Activated CD4-positive, alpha-beta T cell treated with anti-CD3 and anti-CD28 coated beads, Interleukin-2, amount 10 ng/mL, durations not matched to agents 24 days and 14 days (primary cell): ENCODE measurements at regions not wholly inside any gene's neighbourhood (a gene's known extent, or its start where the extent isn't known, plus 50 kb on each side); places are given as distances from the start of the nearest gene placed in this dataset.

ENCODE experiments used
- DNase-seq: peaks from one replicate; pipeline ENCODE4 v3.0.0; 2022
- H3K27ac Mint-ChIP-seq: one replicate; pipeline ENCODE4 v1.8.0; 2022; ENCODE audit warnings: mild to moderate bottlenecking, mixed read lengths
- H3K27me3 Mint-ChIP-seq: one replicate; pipeline ENCODE4 v1.8.0; 2022; ENCODE audit warnings: mixed read lengths
- H3K36me3 Mint-ChIP-seq: one replicate; pipeline ENCODE4 v1.8.0; 2022; ENCODE audit warnings: low read depth, mild to moderate bottlenecking, mixed read lengths
- H3K4me1 Mint-ChIP-seq: one replicate; pipeline ENCODE4 v1.8.0; 2021; ENCODE audit warnings: mixed read lengths
- H3K4me3 Mint-ChIP-seq: one replicate; pipeline ENCODE4 v1.8.0; 2022; ENCODE audit warnings: mild to moderate bottlenecking, moderate library complexity, mixed read lengths
- H3K9me3 Mint-ChIP-seq: one replicate; pipeline ENCODE4 v1.8.0; 2021; ENCODE audit warnings: mixed read lengths
- intact Hi-C: fragments of 100-400 bp; cut with micrococcal nuclease; formaldehyde crosslinking; loops from one replicate; pipeline ENCODE4 v1.15.1; 2023

DNA sequence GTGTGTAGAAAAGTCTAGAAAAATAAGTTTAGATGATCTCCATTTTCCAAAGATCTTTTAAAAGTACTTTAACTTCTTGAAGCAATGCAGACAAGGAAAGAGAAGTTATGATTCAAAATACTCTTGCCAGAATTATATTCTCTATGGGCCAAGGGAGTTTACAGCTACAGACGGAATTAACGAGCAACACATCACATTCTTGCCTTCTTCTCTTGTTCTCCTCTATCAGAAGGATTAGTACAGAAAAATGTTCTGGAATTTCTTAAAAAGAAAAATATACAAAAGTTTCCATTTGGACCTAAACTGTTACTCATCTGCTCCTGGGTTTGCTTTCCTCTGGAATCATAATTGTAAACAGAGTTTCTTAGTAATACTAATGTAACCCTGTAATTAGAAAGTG is 284.7 kb upstream of the HSF2 start:
- intact Hi-C loops, result no loop called here
- Mint-ChIP-seq H3K4me1 (no peaks in the 10 kb centered on the region), H3K9me3 (no peaks in the 10 kb centered on the region), H3K4me3 (no peak overlapping the region), H3K27me3 (no peaks in the 10 kb centered on the region), H3K36me3 (no peaks in the 10 kb centered on the region), H3K27ac (no peak overlapping the region)
- DNase-seq, result no peak

DNA sequence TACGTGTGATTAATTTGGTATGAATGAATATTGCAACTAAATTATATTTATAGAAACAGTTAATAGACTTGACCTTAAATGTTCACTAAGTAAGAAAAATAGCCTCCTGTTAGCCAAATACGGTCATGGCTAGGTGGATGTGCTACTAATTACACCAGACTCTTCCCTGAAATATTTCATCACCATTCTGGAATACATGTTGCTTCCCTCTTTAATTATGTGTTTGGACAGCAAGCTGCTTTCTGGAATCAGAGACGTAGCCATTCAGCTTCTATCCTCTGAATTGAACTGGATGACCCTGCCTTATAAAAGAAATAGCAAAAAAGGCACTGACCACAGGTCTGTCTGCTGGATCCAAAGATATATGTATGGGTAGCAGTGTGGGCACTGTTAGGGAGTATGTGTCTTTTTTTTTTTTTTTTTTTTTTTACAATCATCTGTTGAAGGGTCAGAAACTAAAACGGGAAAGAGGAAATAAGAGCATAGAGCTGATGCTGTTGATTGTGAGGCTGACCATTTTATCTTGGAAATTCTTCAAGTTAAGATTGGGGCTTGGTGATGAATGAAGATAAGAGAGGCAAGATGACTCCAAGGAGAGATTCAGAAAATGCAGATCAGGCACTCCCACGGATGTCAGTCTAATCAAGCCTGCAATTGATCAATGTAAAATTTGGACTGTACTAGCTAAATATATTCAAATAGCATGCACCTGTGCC is 283.2 kb upstream of the HSF2 start:
- H3K27ac Mint-ChIP-seq, result no peak overlapping the region
- intact Hi-C loops, result no loop called here
- no peaks in the 10 kb centered on the region for H3K36me3 Mint-ChIP-seq
- no peaks in the 10 kb centered on the region for H3K9me3 Mint-ChIP-seq
- DNase-seq, result no peak
- no peak overlapping the region for H3K4me3 Mint-ChIP-seq
- no peaks in the 10 kb centered on the region for H3K4me1 Mint-ChIP-seq
- H3K27me3 Mint-ChIP-seq, result no peaks in the 10 kb centered on the region

DNA sequence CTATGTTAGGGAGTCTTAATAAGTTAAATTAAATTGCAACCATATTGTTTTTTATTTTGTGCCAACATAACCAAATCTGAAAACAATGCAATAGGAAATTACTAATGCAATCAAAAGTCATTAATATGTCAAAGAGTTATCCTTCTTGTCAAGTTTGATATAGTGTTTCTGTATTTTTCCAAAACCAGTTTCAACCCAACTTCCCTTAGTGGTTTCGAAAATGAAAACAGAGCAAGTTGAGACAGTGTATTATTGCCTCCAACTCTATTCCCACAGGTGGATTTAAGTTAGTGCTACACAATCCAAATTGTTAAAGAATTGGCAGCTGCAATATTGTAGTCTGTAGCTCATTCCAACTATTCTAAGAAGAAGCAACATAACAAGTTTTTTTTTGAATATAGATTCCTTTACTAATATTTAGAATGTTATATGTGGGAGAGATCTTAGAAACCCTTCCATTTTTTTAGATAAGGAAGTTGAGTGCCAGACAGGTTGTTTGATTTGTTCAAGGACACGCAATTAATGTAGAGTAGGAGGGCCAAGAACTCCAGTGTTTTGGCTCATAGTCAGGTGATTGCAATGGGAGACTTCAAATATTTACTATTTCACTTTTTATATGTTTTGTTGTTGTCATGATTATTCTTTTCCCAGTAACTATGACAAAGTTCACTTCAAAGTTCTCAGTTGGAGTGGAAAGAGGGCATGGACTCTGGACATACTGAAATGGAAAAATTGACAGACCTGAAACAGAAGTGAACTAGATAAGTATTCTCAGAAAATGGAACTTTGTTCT is 282.4 kb upstream of the HSF2 start:
- Mint-ChIP-seq H3K4me1 (no peaks in the 10 kb centered on the region), H3K27ac (no peak overlapping the region), H3K9me3 (no peaks in the 10 kb centered on the region), H3K36me3 (no peaks in the 10 kb centered on the region), H3K27me3 (no peaks in the 10 kb centered on the region), H3K4me3 (no peak overlapping the region)
- no peak for DNase-seq
- intact Hi-C loops, result no loop called here

DNA sequence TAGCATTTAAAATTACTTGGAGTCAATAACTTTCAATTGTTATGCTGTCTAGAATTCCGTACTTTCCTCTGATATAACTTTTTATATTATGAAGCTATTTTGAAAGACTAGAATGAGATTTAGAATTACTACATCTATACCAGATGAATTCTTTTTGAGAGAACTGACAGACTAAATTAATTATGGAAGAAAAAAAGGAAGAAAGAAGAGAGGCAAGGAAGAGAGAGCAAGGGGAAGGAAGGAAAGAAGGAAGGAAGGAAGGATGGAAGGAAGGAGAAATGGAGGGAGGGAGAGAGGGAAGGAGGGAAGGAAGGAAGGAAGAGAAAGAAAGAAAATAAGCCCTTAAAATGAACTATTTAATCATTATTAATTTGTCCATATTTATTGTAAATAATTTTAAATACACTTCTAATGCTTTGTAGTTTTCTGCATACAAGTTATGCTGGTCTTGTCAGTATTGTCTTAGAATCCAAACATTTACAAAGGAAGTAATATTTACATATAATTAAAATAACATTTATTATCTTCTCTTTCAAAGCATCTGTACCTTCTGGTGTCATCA is 280.4 kb upstream of the HSF2 start:
- Mint-ChIP-seq H3K4me3 (no peak overlapping the region), H3K27ac (no peak overlapping the region), H3K9me3 (no peaks in the 10 kb centered on the region), H3K4me1 (no peaks in the 10 kb centered on the region), H3K36me3 (no peaks in the 10 kb centered on the region), H3K27me3 (no peaks in the 10 kb centered on the region)
- intact Hi-C loops, result no loop called here
- no peak for DNase-seq

DNA sequence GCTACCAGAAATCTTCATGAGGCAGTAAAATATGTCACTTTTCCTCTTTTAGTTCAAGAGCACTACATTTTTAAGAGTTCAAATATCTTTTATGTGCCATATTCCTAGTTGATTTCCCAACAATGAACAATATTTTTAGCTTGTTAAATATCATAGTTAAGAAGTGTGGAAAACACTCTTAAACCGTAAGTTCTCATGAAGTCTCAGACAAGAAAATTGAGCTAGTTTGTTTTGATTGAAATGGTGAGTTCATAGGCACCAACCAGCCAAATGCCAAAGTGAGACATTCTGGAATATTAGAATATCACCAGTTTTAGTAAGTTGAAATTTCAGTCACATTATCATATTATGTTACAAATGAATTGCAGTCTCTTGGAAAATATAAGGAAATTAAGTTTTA is 277.2 kb upstream of the HSF2 start:
- Mint-ChIP-seq H3K4me1 (no peaks in the 10 kb centered on the region), H3K36me3 (no peaks in the 10 kb centered on the region), H3K9me3 (no peaks in the 10 kb centered on the region), H3K27ac (no peak overlapping the region), H3K27me3 (no peaks in the 10 kb centered on the region), H3K4me3 (no peak overlapping the region)
- no peak for DNase-seq
- intact Hi-C loops, result no loop called here

DNA sequence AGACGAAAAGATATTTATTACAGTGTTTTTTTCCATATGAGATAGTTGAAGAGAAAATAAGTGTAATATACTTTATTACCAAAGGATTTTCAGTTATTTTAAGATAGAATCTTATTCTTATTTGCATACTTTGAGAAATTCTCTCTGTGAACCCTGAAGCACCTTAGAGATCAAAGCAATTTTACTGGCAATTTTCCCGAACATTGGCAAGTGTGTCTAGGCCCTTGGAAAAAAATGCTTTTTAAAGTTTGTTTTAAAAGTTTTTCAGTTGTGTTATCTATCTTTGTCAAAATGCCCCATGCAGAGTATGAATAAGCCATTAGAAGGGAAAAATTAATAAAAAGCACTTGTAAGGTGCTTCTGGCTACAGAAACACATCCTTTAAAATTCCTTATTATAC is 276.8 kb upstream of the HSF2 start:
- no peak overlapping the region for H3K27ac Mint-ChIP-seq
- no peak overlapping the region for H3K4me3 Mint-ChIP-seq
- no peaks in the 10 kb centered on the region for H3K27me3 Mint-ChIP-seq
- intact Hi-C loops, result no loop called here
- no peaks in the 10 kb centered on the region for H3K36me3 Mint-ChIP-seq
- no peaks in the 10 kb centered on the region for H3K9me3 Mint-ChIP-seq
- no peak for DNase-seq
- no peaks in the 10 kb centered on the region for H3K4me1 Mint-ChIP-seq

DNA sequence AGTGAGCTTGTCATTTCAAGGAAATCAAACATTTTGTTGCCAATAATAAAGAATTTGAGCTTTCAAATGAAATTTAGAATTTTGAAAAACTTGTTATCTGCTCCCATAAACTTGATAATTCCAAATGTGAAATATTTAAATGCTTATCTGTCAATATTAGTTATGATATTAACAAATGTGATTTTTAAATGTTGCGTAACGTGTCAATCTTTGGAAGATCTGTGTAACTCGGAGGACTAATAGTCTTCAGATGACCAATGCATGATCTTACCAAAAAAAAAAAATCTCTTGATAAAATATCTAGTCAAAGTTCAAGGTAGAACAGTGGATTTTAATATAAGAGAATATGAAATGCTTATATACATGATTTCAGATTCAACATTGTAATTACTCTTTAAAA is 274.5 kb upstream of the HSF2 start:
- Mint-ChIP-seq H3K4me3 (no peak overlapping the region), H3K4me1 (no peaks in the 10 kb centered on the region), H3K9me3 (no peaks in the 10 kb centered on the region), H3K27ac (no peak overlapping the region), H3K36me3 (no peaks in the 10 kb centered on the region), H3K27me3 (no peaks in the 10 kb centered on the region)
- DNase-seq, result no peak
- intact Hi-C loops, result no loop called here

DNA sequence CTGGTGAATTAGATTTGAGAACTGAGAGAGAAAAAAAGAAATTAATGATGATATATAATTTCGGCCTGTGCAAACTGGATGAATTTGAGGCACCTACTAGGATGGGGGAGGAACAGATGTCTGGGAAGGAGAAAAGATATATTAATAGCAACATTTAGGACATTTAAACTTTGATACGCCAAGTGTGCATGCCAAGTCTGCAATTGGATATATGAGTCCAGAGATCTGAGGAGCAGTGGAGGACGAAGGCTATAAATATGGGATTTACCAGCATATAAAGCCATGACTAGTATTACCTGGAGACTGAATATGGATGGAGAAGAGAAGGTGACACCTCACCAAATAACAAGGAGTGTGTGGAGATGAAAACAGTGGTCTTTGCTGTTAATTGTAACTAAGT is 272.6 kb upstream of the HSF2 start:
- Mint-ChIP-seq H3K4me1 (no peaks in the 10 kb centered on the region), H3K27me3 (no peaks in the 10 kb centered on the region), H3K9me3 (no peaks in the 10 kb centered on the region), H3K4me3 (no peak overlapping the region), H3K27ac (no peak overlapping the region), H3K36me3 (no peaks in the 10 kb centered on the region)
- intact Hi-C loops, result no loop called here
- DNase-seq, result no peak

DNA sequence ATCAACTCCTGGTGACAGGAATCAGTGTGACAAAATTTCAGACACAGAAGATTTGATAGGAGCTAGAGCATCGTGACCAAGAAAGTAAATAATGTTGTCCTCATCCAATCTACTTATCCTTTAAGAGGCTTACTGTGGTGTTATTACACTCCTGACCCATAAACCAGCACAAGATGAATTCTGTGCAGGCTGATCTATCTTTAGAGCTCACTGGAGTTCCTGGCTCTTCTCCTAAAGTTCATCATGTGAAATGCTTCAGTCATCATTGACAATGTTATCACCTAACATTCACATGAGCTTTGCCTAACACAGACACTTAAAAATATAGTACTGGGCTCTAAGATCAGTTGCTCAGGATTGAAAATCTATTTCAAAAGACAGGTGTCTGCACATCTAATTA is 271.0 kb upstream of the HSF2 start:
- H3K27ac Mint-ChIP-seq, result no peak overlapping the region

DNA sequence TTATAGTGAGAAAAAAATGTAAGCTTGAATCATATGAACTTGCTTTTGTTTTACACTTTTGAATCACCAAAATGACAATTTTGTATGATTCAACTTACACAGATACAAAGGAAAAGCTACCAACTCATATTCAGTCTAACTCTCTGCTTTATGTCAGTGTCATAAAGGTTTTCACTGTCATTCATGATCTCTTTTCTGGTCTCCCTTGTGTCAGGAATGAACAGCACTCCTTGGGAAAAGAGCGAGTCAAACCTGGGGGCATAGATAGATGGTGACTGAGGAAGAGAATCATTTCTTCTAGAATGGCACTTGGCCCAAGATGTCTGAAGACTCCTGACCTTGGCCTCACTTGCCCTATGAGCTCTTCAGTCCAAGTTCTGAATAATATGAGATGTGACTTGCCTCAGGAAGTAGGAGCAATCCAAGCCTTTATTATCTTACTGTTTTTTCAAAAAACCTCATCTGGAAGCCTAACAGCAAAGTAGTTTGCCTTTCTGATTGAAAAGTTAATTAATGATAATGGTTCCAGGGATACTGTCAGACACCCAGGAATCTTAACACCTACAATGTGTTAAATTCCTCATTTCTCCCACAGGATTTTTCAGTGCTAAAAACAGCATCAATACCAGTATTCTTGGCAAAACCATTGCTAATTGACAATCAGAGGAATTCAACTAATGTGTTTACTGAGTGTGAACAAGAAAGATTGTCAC is 270.0 kb upstream of the HSF2 start:
- no peak for DNase-seq
- no peak overlapping the region for H3K27ac Mint-ChIP-seq
- H3K9me3 Mint-ChIP-seq, result no peaks in the 10 kb centered on the region
- H3K27me3 Mint-ChIP-seq, result no peaks in the 10 kb centered on the region
- intact Hi-C loops, result no loop called here
- no peak overlapping the region for H3K4me3 Mint-ChIP-seq
- H3K36me3 Mint-ChIP-seq, result no peaks in the 10 kb centered on the region
- no peaks in the 10 kb centered on the region for H3K4me1 Mint-ChIP-seq

More for the DNA sequence above, 271.0 kb upstream of the HSF2 start:
- Mint-ChIP-seq H3K27me3 (no peaks in the 10 kb centered on the region), H3K36me3 (no peaks in the 10 kb centered on the region), H3K9me3 (no peaks in the 10 kb centered on the region), H3K4me1 (no peaks in the 10 kb centered on the region), H3K4me3 (no peak overlapping the region)
- no peak for DNase-seq
- intact Hi-C loops, result no loop called here

DNA sequence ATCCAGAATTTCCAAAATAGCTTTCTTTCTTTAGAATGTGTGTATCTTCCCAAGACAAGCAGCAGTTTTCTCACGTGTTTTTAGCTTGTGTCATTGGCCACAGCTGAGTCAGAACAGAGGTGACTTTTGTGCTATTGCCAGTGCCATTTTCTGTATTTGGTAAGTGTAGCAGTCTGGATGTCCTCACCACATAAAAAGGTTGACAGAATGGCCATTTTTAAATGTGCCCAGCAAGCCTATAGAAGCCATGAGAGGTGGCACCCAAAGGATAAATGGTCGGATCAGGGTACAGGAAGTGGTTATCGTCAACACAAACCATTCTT is 269.5 kb upstream of the HSF2 start:
- no peaks in the 10 kb centered on the region for H3K9me3 Mint-ChIP-seq
- H3K36me3 Mint-ChIP-seq, result no peaks in the 10 kb centered on the region
- no peaks in the 10 kb centered on the region for H3K27me3 Mint-ChIP-seq
- H3K4me1 Mint-ChIP-seq, result no peaks in the 10 kb centered on the region
- intact Hi-C loops, result no loop called here
- DNase-seq, result no peak
- no peak overlapping the region for H3K27ac Mint-ChIP-seq
- no peak overlapping the region for H3K4me3 Mint-ChIP-seq

DNA sequence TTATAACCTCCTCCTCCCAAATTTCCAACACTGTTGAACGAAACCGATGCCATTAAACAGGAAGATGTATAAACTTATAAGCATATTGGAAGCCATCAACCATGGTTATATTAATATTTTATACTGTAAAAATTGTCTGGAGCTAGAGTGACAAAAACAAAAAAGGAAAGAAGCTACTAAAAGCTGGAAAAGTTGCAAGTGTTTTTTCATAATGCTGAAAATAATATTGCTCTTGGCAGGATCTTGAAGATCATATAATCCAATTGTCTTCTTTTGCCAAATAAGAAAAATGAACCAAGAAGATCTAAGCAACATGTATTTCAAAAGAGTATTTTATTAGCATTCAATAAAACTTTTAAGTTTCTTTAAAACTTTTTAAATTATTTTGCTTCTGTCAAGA is 268.9 kb upstream of the HSF2 start:
- intact Hi-C loops, result no loop called here

DNA sequence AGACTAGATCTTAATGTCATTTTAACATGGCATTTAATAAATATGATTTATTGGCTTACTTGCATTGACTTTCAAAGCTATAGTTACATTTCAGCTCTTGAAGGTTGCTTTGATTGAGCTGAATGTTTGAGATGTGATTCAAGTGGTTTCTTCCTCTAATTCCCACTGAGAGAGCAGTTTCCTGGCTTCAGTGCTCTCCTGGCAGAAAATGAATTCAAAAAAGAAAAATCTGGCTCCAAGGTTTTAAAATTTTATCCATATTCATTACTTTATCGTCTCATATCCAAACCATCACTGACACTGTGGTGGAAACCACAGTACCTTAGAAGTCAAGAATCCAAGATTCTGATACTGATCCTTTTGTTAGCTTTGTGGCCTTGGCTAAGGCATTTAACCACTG is 263.1 kb upstream of the HSF2 start:
- no peaks in the 10 kb centered on the region for H3K36me3 Mint-ChIP-seq
- intact Hi-C loops, result no loop called here
- H3K27me3 Mint-ChIP-seq, result no peaks in the 10 kb centered on the region
- H3K27ac Mint-ChIP-seq, result no peak overlapping the region
- no peaks in the 10 kb centered on the region for H3K9me3 Mint-ChIP-seq
- no peak for DNase-seq
- H3K4me3 Mint-ChIP-seq, result no peak overlapping the region
- H3K4me1 Mint-ChIP-seq, result no peaks in the 10 kb centered on the region

More for the DNA sequence above, 268.9 kb upstream of the HSF2 start:
- H3K4me3 Mint-ChIP-seq, result no peak overlapping the region
- no peak for DNase-seq
- no peaks in the 10 kb centered on the region for H3K4me1 Mint-ChIP-seq
- H3K27ac Mint-ChIP-seq, result no peak overlapping the region
- H3K36me3 Mint-ChIP-seq, result no peaks in the 10 kb centered on the region
- H3K27me3 Mint-ChIP-seq, result no peaks in the 10 kb centered on the region
- no peaks in the 10 kb centered on the region for H3K9me3 Mint-ChIP-seq

DNA sequence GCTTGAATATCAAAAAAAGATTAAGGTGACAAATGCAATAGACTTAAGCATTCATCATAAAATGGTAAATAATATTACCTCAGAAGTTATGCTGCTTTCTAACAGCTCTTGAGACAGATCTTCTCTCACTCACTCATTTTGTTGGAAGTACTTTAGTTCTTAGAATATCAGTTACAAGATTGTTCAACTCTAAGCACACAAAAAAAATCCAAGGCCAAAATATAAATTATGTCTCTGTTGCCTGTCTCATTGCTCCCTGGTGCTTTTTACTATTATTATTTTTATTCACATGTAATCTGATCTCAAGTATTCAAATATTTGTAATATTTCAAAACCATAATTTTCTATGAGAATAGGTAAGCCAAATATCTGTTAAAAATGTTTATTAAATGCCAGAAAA is 259.4 kb upstream of the HSF2 start:
- Mint-ChIP-seq H3K4me1 (no peaks in the 10 kb centered on the region), H3K9me3 (no peaks in the 10 kb centered on the region)

More for the DNA sequence above, 259.4 kb upstream of the HSF2 start:
- intact Hi-C loops, result no loop called here
- no peak for DNase-seq
- Mint-ChIP-seq H3K4me3 (no peak overlapping the region), H3K36me3 (no peaks in the 10 kb centered on the region), H3K27me3 (no peaks in the 10 kb centered on the region), H3K27ac (no peak overlapping the region)
